ENCODE measurements at regions not wholly inside any gene's neighbourhood (a gene's known extent, or its start where the extent isn't known, plus 50 kb on each side); places are given as distances from the start of the nearest gene placed in this dataset.

DNA sequence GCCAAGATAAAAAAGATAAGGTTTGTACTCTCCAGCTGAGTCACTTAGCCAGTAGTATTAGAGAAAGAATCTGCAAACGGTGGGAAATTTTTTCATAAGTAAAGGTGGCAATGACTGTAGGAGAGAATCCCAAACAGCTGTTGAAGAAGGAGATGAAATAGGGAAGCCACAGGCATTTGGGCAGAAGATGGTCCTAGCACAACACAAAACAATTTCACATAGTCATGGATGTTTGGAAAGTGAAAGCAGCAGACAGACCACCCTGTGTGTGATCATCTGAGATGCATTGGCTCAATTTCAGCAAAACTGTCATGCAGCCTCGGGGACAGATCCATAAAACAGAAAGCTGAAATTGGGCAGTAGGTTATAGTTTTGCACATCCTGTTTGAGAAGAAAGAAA lies 2832.4 kb downstream of the PCDH9 start:
- 21 to 30% (median 30%) methylated on average over 2 of the region's 2 CpGs for WGBS, 3 donors
- Histone ChIP-seq H3K27me3 (ENCODE audit: control insufficient read depth in 3 of 3, insufficient read depth in 3 of 3, low read length in 3 of 3) (no peaks in the 10 kb centered on the region), H3K36me3 (ENCODE audit: control insufficient read depth in 3 of 3, insufficient read depth in 2 of 3, low read depth in 1 of 3, low read length in 3 of 3) (no peaks in the 10 kb centered on the region), H3K4me1 (ENCODE audit: control insufficient read depth in 3 of 3, insufficient read depth in 2 of 3, low read depth in 1 of 3, low read length in 2 of 3) (no peaks in the 10 kb centered on the region), H3K4me3 (ENCODE audit: low read depth in 1 of 3, low read length in 3 of 3) (no peak overlapping the region), H3K9me3 (ENCODE audit: control insufficient read depth in 2 of 2, insufficient read depth in 1 of 2, low read depth in 1 of 2, low read length in 1 of 2) (no peaks in the 10 kb centered on the region), H3K27ac (ENCODE audit: low read depth in 1 of 3, low read length in 2 of 3) (no peak overlapping the region)
- no peak for DNase-seq
- FAIRE-seq, result no peak

GRCh38 chr13:64377606-64378005 lies 2852.5 kb downstream of the PCDH9 start:
- no peak overlapping the region for H3K4me3 ChIP-seq (ENCODE audit: low read depth in 1 of 3, low read length in 3 of 3)
- FAIRE-seq (no peak), DNase-seq (no peak)
- H3K9me3 ChIP-seq (ENCODE audit: control insufficient read depth in 2 of 2, insufficient read depth in 1 of 2, low read depth in 1 of 2, low read length in 1 of 2), result no peaks in the 10 kb centered on the region
- WGBS, 3 donors, result 77 to 84% (median 83%) methylated on average over 1 of the region's 1 CpG
- no peak overlapping the region for H3K27ac ChIP-seq (ENCODE audit: low read depth in 1 of 3, low read length in 2 of 3)
- no peaks in the 10 kb centered on the region for H3K4me1 ChIP-seq (ENCODE audit: control insufficient read depth in 3 of 3, insufficient read depth in 2 of 3, low read depth in 1 of 3, low read length in 2 of 3)
- no peaks in the 10 kb centered on the region for H3K36me3 ChIP-seq (ENCODE audit: control insufficient read depth in 3 of 3, insufficient read depth in 2 of 3, low read depth in 1 of 3, low read length in 3 of 3)
- H3K27me3 ChIP-seq (ENCODE audit: control insufficient read depth in 3 of 3, insufficient read depth in 3 of 3, low read length in 3 of 3), result no peaks in the 10 kb centered on the region

DNA sequence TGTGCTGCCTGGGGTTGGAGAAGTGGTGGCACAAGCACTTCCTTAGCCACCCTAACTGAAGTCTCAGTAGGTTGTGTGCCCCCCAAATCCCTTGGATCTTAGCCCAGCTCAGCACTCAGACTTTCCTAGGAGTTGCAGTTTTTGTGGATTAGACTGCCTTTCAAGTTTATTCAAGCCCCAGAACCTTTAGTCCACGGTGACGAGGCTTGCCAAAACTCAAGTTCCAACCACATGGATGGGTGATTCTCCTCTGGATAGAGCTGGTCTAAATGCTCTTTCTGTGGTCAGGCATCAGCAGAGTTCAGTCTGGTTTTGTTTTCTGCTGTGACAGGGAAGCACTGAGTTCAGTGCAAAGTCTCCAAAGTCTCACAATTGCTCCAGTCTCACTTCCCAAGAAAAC lies 2858.7 kb downstream of the PCDH9 start:
- 75 to 79% (median 78%) methylated on average over 2 of the region's 2 CpGs for WGBS, 3 donors
- Histone ChIP-seq H3K27ac (ENCODE audit: low read depth in 1 of 3, low read length in 2 of 3) (no peak overlapping the region), H3K4me3 (ENCODE audit: low read depth in 1 of 3, low read length in 3 of 3) (no peak overlapping the region), H3K4me1 (ENCODE audit: control insufficient read depth in 3 of 3, insufficient read depth in 2 of 3, low read depth in 1 of 3, low read length in 2 of 3) (no peaks in the 10 kb centered on the region), H3K9me3 (ENCODE audit: control insufficient read depth in 2 of 2, insufficient read depth in 1 of 2, low read depth in 1 of 2, low read length in 1 of 2) (peaks cover 0 to 18% of the 10 kb centered on the region in 2 donors), H3K36me3 (ENCODE audit: control insufficient read depth in 3 of 3, insufficient read depth in 2 of 3, low read depth in 1 of 3, low read length in 3 of 3) (no peaks in the 10 kb centered on the region), H3K27me3 (ENCODE audit: control insufficient read depth in 3 of 3, insufficient read depth in 3 of 3, low read length in 3 of 3) (no peaks in the 10 kb centered on the region)
- no peak for DNase-seq
- no peak for FAIRE-seq

- DNase-seq, result no peak
- peaks cover 0 to 22% of the 10 kb centered on the region in 2 donors for H3K9me3 ChIP-seq (ENCODE audit: control insufficient read depth in 2 of 2, insufficient read depth in 1 of 2, low read depth in 1 of 2, low read length in 1 of 2)
- no peak overlapping the region for H3K4me3 ChIP-seq (ENCODE audit: low read depth in 1 of 3, low read length in 3 of 3)
- FAIRE-seq, result no peak
- H3K36me3 ChIP-seq (ENCODE audit: control insufficient read depth in 3 of 3, insufficient read depth in 2 of 3, low read depth in 1 of 3, low read length in 3 of 3), result no peaks in the 10 kb centered on the region
- H3K27me3 ChIP-seq (ENCODE audit: control insufficient read depth in 3 of 3, insufficient read depth in 3 of 3, low read length in 3 of 3), result no peaks in the 10 kb centered on the region
- no peaks in the 10 kb centered on the region for H3K4me1 ChIP-seq (ENCODE audit: control insufficient read depth in 3 of 3, insufficient read depth in 2 of 3, low read depth in 1 of 3, low read length in 2 of 3)
- no peak overlapping the region for H3K27ac ChIP-seq (ENCODE audit: low read depth in 1 of 3, low read length in 2 of 3)
These were observed 2859.1 kb downstream of the PCDH9 start for GRCh38 chr13:64371045-64371444.

DNA sequence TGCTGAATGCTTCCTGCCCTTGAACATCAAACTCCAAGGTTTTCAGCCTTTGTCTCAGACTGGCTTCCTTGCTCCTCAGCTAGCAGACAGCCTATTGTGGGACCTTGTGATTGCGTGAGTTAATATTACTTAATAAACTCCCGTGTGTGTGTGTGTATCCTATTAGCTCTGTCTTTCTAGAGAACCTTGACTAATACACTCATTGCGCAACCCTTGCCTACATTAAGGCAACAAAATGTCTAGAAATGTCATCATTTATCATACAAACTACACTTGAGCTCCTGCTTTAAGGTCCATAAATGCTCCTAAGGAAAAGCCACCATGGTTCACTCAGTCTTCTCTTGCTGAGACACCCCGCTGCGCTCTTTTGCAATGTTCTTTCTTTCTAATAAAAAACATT lies 2861.0 kb downstream of the PCDH9 start:
- WGBS, 3 donors, result 84 to 88% (median 88%) methylated on average over 5 of the region's 5 CpGs
- Histone ChIP-seq H3K4me3 (ENCODE audit: low read depth in 1 of 3, low read length in 3 of 3) (no peak overlapping the region), H3K36me3 (ENCODE audit: control insufficient read depth in 3 of 3, insufficient read depth in 2 of 3, low read depth in 1 of 3, low read length in 3 of 3) (no peaks in the 10 kb centered on the region), H3K9me3 (ENCODE audit: control insufficient read depth in 2 of 2, insufficient read depth in 1 of 2, low read depth in 1 of 2, low read length in 1 of 2) (peaks cover 0 to 28% of the 10 kb centered on the region in 2 donors), H3K4me1 (ENCODE audit: control insufficient read depth in 3 of 3, insufficient read depth in 2 of 3, low read depth in 1 of 3, low read length in 2 of 3) (no peaks in the 10 kb centered on the region), H3K27me3 (ENCODE audit: control insufficient read depth in 3 of 3, insufficient read depth in 3 of 3, low read length in 3 of 3) (no peaks in the 10 kb centered on the region), H3K27ac (ENCODE audit: low read depth in 1 of 3, low read length in 2 of 3) (no peak overlapping the region)
- DNase-seq, result no peak
- no peak for FAIRE-seq

DNA sequence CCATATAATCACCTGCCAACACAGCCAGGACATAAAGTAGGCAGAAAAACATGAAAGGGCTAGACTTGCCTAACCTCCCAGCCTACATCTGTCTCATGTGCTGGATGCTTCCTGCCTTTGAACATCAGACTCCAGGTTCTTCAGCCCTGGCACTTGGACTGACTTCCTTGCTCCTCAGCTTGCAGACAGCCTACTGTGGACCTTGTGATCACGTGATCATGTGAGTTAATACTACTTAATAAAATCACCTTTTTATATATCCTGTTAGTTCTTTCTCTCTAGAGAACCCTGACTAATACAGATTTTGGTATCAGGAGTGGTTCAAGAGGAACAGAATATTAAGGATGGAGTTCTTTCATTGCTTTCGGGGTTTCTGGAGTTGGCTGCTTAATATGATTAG lies 2867.6 kb downstream of the PCDH9 start:
- DNase-seq (no peak), FAIRE-seq (no peak)
- H3K36me3 ChIP-seq (ENCODE audit: control insufficient read depth in 3 of 3, insufficient read depth in 2 of 3, low read depth in 1 of 3, low read length in 3 of 3), result no peaks in the 10 kb centered on the region
- no peak overlapping the region for H3K27ac ChIP-seq (ENCODE audit: low read depth in 1 of 3, low read length in 2 of 3)
- no peaks in the 10 kb centered on the region for H3K27me3 ChIP-seq (ENCODE audit: control insufficient read depth in 3 of 3, insufficient read depth in 3 of 3, low read length in 3 of 3)
- 76 to 88% (median 83%) methylated on average over 2 of the region's 2 CpGs for WGBS, 3 donors
- no peaks in the 10 kb centered on the region for H3K4me1 ChIP-seq (ENCODE audit: control insufficient read depth in 3 of 3, insufficient read depth in 2 of 3, low read depth in 1 of 3, low read length in 2 of 3)
- H3K4me3 ChIP-seq (ENCODE audit: low read depth in 1 of 3, low read length in 3 of 3), result no peak overlapping the region
- peaks cover 0 to 27% of the 10 kb centered on the region in 2 donors for H3K9me3 ChIP-seq (ENCODE audit: control insufficient read depth in 2 of 2, insufficient read depth in 1 of 2, low read depth in 1 of 2, low read length in 1 of 2)

DNA sequence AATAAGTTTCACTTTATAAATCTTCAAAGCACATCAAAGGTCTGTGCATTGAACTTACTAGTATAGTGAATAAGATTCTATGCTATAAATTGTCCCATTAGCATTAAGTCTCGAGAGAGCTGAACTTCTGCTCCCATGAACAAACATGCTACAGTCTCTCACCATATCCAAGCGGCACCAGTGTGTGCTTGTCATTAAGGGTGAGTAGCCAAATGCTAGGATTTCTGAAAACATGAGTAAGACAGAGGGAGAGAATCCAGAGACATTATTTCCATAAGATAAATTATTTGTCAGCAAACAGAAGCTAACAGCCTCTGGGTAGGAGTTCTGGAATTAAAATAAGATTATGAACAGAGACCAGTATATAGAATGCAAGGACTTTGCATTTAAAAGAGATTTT lies 2882.5 kb downstream of the PCDH9 start:
- H3K4me1 ChIP-seq (ENCODE audit: control insufficient read depth in 3 of 3, insufficient read depth in 2 of 3, low read depth in 1 of 3, low read length in 2 of 3), result no peaks in the 10 kb centered on the region
- no peak overlapping the region for H3K27ac ChIP-seq (ENCODE audit: low read depth in 1 of 3, low read length in 2 of 3)
- H3K36me3 ChIP-seq (ENCODE audit: control insufficient read depth in 3 of 3, insufficient read depth in 2 of 3, low read depth in 1 of 3, low read length in 3 of 3), result no peaks in the 10 kb centered on the region
- no peak overlapping the region for H3K4me3 ChIP-seq (ENCODE audit: low read depth in 1 of 3, low read length in 3 of 3)
- DNase-seq, result no peak
- H3K9me3 ChIP-seq (ENCODE audit: control insufficient read depth in 2 of 2, insufficient read depth in 1 of 2, low read depth in 1 of 2, low read length in 1 of 2), result no peaks in the 10 kb centered on the region
- 52 to 67% (median 64%) methylated on average over 2 of the region's 2 CpGs for WGBS, 3 donors
- FAIRE-seq, result no peak
- no peaks in the 10 kb centered on the region for H3K27me3 ChIP-seq (ENCODE audit: control insufficient read depth in 3 of 3, insufficient read depth in 3 of 3, low read length in 3 of 3)

- WGBS, 3 donors, result 62 to 71% (median 64%) methylated on average over 8 of the region's 8 CpGs
- Histone ChIP-seq H3K36me3 (ENCODE audit: control insufficient read depth in 3 of 3, insufficient read depth in 2 of 3, low read depth in 1 of 3, low read length in 3 of 3) (no peaks in the 10 kb centered on the region), H3K4me3 (ENCODE audit: low read depth in 1 of 3, low read length in 3 of 3) (no peak overlapping the region), H3K4me1 (ENCODE audit: control insufficient read depth in 3 of 3, insufficient read depth in 2 of 3, low read depth in 1 of 3, low read length in 2 of 3) (no peaks in the 10 kb centered on the region), H3K27me3 (ENCODE audit: control insufficient read depth in 3 of 3, insufficient read depth in 3 of 3, low read length in 3 of 3) (no peaks in the 10 kb centered on the region), H3K27ac (ENCODE audit: low read depth in 1 of 3, low read length in 2 of 3) (no peak overlapping the region), H3K9me3 (ENCODE audit: control insufficient read depth in 2 of 2, insufficient read depth in 1 of 2, low read depth in 1 of 2, low read length in 1 of 2) (no peaks in the 10 kb centered on the region)
- no peak for DNase-seq
- FAIRE-seq, result no peak
These were observed 2890.6 kb downstream of the PCDH9 start for GRCh38 chr13:64339373-64340063.

GRCh38 chr13:64338671-64339070 lies 2891.5 kb downstream of the PCDH9 start:
- FAIRE-seq, result no peak
- no peak for DNase-seq
- no peaks in the 10 kb centered on the region for H3K36me3 ChIP-seq (ENCODE audit: control insufficient read depth in 3 of 3, insufficient read depth in 2 of 3, low read depth in 1 of 3, low read length in 3 of 3)
- no peaks in the 10 kb centered on the region for H3K4me1 ChIP-seq (ENCODE audit: control insufficient read depth in 3 of 3, insufficient read depth in 2 of 3, low read depth in 1 of 3, low read length in 2 of 3)
- H3K27ac ChIP-seq (ENCODE audit: low read depth in 1 of 3, low read length in 2 of 3), result no peak overlapping the region
- H3K27me3 ChIP-seq (ENCODE audit: control insufficient read depth in 3 of 3, insufficient read depth in 3 of 3, low read length in 3 of 3), result no peaks in the 10 kb centered on the region
- peaks cover 0 to 6% of the 10 kb centered on the region in 2 donors for H3K9me3 ChIP-seq (ENCODE audit: control insufficient read depth in 2 of 2, insufficient read depth in 1 of 2, low read depth in 1 of 2, low read length in 1 of 2)
- no peak overlapping the region for H3K4me3 ChIP-seq (ENCODE audit: low read depth in 1 of 3, low read length in 3 of 3)
- WGBS, 3 donors, result 35 to 56% (median 52%) methylated on average over 1 of the region's 1 CpG
